Vagina (tissue), 2 donors: ENCODE measurements at regions not wholly inside any gene's neighbourhood (a gene's known extent, or its start where the extent isn't known, plus 50 kb on each side); places are given as distances from the start of the nearest gene placed in this dataset.

Source experiments
- CTCF ChIP-seq, 3 experiments: fragments of 450-650 bp in 2 of 3; fragments of 200-600 bp in 1 of 3; sonication (generic) in 1 of 3; IDR thresholded peaks; one replicate each; pipeline ENCODE4 v1.5.1; 2017 to 2019; ENCODE audit warnings: antibody characterized with exemption in 3 of 3, mild to moderate bottlenecking in 2 of 3, moderate library complexity in 2 of 3
- POLR2A ChIP-seq, 2 donors: fragments of 450-650 bp; IDR thresholded peaks; one replicate each; pipeline ENCODE4 v1.6.1; 2017; ENCODE audit warnings: antibody characterized with exemption in 2 of 2, mild to moderate bottlenecking in 2 of 2, moderate library complexity in 2 of 2

- TF ChIP-seq CTCF (IDR thresholded peaks at IDR 0.05) (no peak), POLR2A (IDR thresholded peaks at IDR 0.05) (no peak)
These were observed 215.3 kb upstream of the CSF3R start for GRCh38 chr1:36697836-36698605.
